Stimulated activated CD8-positive, alpha-beta memory T cell treated with anti-CD3 and anti-CD28 coated beads, Interleukin-15, amount 100 ng/mL, for 1 hour (primary cell): ENCODE measurements at regions not wholly inside any gene's neighbourhood (a gene's known extent, or its start where the extent isn't known, plus 50 kb on each side); places are given as distances from the start of the nearest gene placed in this dataset.
"Not testable (repeated sequence)": the region's sequence is repeated elsewhere in the genome, so short reads cannot be mapped to it uniquely, and the experiment has no call there.

Experiments
- DNase-seq: peaks from one replicate; pipeline ENCODE4 v3.0.0-alpha.2; 2020; ENCODE audit warnings: low read depth

DNA sequence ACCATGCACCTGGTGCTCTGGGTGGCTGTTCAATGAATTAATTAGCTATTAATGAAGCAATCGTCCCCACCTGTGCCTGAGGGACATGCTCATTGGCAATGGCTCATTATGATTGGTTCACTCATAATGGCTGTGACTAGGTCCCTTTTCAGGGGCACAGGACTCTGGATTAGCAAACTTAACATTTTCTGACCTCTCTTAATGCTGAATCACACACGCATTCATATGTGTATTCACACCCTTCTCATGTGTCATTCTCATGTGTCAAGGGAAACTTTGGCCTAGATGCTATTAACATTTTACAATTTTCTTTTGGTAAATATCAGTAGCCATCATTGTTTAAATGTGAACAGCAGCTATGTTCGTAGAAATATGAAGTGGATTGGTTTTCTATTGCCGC lies 98.9 kb upstream of the PMAIP1 start:
- no peak for DNase-seq

DNA sequence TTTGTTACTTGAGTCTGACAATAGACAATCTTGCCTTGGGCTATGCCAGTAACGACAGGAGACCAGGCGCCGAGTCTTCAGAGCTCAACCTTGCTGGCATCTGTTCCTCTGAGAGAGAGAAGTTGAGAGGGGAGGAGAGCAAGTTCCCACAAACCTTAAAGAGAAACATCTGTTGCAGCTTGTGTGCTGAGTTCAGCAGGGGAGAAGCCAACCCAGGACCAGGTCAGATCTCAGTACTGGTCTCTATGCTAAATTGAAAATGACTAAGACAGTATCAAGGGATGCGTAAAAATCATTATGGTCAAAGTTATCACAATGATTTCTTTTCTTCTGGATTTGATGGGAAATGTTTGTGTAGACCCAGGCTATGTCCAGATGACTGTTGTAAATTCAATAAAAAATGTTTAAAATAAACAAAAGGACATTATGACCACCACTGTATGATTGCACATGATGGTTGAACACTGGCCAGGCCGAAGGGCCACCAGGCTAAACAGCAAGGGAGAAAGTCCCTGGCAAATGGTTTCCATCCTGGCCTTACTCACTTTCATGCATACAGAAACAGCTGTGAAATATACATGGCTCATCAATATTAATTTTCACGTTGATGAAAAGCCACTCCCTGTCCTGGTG lies 100.3 kb upstream of the PMAIP1 start:
- DNase-seq = no peak

DNA sequence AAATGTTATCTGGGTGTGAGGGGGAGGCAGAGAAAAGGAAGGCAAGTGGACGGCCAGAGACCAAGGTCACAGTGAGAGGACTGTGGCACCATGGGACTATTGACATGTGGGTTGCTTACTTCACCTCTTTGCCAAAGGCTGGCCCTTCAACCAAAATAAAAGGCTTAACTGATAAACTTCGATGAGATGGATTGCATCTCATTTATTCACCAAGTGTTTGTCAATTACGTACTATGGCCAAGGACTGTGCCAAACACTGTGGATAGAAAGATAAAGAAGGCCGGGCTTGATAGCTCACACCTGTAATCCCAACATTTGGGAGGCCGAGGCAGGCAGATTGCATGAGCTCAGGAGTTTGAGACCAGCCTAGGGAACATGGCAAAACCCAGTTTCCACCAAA lies 98.7 kb upstream of the CCBE1 start:
- DNase-seq = no peak

DNA sequence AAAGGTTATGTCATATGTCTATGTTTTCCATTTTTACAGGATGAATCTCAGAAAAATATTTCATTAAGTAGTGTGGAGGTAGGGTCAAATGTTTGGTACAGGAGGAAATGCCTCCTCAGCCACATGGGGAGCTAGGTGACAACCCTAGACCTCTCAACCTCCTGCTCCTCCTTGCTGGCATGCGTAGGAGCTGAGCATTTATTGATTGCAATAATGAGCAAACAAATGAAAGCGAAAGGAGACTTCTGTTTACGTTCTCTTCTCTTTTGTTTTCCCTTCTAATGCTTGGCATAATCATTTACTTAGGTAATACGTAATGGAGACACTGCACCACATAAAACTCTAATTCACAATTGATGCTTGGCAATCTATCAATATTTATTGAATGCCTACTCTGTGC lies 95.1 kb upstream of the CCBE1 start:
- DNase-seq = no peak

DNA sequence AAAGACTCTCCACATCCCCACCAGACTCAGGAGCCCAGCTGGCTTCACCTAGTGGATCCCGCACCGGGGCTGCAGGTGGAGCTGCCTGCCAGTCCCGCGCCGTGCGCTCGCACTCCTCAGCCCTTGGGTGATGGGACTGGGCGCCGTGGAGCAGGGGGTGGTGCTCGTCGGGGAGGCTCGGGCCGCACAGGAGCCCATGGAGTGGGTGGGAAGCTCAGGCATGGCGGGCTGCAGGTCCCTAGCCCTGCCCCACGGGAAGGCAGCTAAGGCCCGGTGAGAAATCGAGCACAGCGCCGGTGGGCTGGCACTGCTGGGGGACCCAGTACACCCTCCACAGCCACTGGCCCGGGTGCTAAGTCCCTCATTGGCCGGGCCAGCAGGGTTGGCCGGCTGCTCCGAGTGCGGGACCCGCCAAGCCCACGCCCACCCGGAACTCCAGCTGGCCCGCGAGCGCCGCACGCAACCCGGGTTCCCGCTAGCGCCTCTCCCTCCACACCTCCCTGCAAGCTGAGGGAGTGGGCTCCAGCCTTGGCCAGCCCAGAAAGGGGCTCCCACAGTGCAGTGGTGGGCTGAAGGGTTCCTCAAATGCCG lies 93.2 kb upstream of the CCBE1 start:
- DNase-seq = not testable (repeated sequence)

DNA sequence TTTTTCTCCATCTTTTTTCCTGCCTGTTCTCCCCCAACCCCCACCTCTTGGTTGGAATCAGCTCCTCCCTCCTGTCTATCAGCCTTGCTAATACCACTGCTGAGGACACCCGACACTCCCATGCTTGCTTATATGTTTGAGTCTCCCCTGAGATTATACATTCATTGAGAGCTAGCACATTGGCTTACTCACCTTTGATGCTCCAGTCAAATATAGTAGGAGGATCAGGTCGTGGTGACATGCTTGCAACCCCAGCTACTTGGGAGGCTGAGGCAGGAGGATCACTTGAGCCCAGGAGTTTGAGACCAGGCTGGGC lies 91.5 kb upstream of the CCBE1 start:
- no peak for DNase-seq

DNA sequence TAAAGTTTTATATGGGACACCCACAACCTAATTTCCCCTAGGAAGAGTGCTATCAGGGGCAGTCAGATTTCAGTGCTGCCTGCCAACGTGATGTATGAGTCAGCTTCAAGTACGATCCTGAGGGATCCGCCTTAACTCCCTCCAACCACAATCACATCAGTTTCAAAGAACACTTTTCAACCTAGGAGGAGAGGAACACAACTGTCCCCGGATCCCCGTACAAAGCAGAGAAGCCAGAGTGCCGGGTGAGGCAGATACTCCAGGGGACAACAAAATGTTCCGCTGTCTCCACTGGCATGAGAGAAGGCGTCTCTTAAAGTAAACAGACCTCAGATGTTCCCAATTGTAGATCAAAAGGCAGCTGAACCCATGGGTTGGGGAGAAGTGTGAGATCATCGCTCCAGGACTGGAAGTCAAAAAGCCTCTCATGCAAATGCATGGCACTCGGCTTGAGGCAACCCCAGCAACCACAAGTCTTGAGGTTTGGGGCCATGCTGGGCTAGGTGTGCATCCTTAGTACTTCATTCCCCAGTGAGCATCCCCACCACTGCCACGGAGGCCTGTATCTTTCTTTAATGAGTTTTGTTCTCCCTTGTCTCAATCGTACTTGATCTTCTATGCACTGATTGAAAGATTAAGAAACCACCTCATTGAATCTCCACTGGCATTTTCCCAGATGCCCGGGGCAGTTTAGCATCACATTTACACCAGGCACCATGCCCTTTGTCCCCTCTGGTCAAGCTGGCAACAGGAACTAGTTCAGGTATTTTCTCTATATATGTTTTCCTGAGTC lies 91.0 kb upstream of the CCBE1 start:
- no peak for DNase-seq

DNA sequence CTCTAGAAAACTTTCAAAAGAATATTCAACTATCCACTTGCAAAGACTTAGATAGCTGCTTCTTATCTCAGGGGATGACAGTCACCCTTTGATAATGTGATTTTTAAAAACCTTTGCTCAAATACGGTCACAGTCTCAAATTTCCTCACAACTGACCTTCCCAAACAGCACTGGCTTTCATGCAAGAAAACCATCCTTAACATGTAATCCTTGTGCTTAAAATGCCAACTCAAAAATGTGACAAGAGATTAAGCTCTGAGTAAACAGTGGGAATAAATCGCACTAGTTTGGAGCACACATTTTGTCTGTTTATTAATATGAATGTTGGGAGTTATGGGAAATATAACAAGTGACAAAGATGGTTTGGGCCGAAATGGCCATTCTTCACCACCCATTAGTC lies 87.5 kb upstream of the CCBE1 start:
- DNase-seq = no peak

DNA sequence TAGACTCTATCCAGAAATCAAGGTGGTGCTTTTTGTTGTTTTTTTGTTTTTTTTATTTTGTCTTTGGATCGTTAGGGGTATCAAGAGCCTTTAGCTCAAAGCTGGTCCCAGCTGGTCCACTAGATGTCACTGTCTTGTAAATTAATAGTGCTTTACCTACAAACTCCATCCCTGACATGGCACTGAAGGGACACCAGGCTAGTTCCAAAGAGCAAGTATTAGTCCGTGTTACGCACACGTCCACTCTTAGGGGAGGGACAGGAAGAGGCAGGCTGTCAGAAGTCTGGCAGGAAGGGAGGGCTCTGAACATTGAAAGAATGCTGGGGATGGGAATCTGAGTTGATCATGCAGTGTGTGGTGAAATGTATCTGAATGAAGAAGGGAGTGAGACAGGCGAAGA lies 85.9 kb upstream of the CCBE1 start:
- no peak for DNase-seq

DNA sequence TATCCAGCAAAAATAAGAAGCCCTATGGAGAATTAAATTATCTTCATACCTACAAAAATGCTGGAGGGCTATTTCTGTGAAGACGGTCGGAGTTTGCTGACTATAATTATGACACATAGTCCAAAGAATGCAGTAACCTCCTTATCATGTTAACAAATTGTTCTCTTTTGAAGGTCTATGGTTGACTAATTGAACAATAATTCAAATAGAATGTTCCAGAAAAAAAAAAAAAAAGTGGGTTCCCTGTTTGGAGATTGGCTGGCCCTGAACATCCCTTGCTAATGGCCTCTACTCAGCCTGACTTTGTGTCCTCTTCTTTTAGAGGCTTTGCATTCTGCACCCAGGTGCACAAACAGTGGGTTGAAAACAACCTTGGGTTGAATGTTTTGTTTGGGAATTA lies 82.8 kb upstream of the CCBE1 start:
- DNase-seq = no peak

DNA sequence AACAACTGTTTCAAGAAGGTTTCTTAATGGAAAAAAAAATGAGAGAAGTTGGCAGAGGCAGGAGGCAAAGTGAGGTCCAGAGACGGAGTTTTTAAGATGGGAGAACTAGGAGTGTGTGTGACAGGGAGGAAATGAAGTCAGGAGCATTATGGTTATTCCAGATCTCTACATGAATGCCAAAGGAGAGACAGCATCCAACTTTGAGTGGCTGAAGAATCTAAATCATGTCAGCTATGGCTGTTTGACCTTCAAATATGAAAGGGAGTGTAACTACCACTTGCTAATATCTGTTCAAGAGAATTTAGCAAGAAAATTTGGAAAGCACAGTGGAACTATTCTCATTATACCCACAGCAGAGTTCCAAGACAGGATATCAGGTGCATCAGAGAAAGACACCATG lies 81.2 kb upstream of the CCBE1 start:
- DNase-seq = no peak

DNA sequence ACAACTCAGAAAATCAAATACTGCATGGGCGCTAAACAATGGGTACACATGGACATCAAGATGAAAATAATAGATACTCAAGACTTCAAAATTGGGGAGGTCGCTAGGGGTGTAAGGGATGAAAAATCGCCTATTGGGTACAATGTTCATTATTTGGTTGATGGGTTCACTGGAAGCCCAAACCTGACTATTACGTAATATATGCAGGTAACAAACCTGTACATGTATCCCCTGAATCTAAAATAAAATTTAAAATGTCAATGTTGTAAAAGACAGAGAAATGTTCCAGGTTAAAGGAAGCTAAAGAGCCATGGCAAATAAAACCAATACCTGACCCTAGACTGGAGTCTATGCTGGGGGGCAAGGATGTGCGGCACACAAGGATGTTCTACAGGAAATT lies 80.4 kb upstream of the CCBE1 start:
- no peak for DNase-seq

DNA sequence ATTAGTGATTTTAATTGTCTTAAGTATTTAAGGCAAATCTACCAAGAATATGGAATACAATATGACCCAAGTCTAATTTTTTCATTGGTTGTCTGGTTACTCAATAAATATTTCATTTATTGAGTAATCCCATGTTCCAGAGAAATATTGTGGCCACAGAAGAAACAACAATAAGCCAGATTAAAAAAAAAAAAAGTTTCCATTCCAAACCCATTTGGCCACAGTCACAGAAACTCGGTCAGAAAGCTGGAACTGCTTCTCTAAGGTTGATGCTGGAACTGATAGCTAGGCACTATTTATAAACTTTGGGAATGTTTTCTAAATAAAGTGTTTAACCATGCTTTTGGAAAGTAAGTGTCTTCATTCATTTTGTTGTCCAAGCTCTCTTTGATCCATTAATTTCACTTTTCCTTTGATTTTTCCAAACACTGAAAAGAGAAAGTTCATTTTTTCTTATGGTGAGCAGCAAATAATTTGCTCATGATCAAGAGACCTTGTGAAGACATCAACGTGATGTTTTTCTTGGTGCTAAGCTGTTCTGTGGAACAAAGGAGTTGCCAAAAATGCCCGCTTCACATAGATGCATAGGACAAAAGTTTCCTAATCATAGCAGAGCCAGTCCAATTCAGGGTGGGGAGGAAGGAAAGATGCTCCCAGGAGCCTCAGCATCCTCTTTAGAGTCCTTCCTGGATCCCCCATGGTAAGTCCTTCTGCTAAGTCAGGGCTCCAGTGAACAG lies 72.1 kb upstream of the CCBE1 start:
- no peak for DNase-seq

DNA sequence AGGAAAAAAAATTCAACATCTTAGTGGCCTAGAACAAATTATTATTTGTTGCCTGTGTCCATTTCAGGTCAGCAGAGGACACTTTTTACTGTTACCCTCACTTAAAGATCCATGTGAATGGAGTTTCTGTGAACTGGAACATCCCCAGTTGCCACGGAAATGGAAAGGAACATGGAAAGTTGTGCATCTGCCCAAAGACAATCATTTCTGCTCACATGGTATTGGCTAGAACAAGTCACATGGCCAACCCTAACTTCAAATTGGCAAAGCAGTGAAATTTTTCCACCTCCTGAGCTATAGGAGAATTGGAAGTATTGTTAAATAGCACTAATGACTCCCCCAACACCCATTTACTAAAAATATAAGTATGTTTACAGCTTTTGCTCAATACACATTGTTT lies 71.2 kb upstream of the CCBE1 start:
- DNase-seq = no peak

DNA sequence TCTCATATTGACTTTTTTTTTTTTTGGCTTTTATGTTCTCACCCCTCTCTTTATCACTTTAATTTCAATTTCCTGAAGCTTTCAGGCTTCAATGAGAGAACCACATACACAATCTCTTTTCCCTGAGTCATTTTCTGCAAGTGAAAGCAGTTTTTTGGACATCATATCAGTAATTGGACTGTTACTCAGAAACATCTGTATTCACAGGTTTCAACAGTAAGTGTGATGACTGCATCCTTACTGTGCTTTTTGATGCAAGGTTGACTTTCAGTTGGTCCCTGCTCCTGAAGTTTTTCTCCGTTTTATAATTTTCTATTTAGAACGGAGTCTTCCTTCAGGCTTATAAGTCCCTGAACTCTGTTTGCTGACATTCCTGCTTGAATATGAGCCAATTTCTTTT lies 70.5 kb upstream of the CCBE1 start:
- DNase-seq = no peak

DNA sequence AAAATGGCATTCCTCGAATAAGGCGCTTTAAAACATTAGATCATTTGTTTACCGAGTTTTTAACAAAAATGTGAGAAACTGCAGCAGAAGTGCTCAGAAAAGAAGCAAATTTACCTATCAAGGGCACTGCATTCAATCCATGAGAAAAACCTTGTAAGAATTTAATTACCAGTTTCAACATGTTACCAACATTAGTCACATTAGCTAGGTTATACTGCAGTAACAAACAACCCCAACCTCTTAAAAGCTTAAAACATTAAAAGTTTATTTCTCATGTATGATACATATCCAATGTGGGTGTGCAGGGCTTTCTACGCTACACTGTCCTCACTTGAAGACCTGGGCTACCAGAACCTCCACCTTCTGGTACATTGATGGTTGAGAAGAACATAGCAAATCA lies 68.1 kb upstream of the CCBE1 start:
- no peak for DNase-seq

DNA sequence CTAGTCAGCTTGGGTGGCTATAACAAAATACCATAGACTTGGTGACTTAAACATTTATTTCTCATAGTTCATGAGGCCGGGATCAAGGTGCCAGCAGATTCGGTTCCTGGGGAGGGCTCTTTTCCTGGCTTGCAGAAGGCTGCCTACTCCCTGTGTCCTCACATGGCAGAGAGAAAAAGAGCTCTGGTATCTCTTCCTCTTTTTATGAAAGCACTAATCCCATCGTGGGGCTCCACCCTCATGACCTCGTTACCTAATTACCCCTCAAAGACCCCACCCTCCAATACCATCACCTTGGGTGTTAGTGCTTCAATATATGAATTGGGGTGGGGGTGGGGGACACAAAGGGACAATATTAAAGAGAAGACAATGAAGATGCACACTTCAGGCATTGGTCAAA lies 67.1 kb upstream of the CCBE1 start:
- no peak for DNase-seq

DNA sequence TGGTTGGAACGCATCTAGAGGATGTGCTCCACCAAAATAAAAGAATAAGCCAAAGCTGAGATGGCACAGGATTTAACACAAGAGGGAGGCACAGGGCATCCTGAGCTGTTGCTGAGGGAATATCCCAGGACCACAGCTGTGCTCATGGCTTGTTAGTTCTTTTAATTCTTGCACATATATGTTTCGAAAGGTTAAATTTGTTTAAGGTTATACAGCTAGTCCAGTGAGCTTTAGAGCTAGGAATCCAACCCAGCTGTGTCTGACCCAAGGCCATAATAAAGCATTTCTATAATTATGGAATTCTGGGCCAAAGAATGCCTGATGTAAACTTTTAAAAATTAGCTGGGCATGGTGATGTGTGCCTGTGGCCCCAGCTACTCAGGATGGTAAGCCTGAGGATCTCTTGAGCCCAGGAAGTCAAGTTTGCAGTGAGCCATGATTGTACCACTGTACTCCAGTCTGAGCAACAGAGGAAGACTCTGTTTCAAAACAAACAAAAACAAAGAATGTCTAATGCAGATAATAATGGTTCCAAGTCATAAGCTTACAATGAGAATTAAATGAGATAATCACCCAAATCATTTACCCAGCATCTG lies 66.4 kb upstream of the CCBE1 start:
- DNase-seq = no peak

DNA sequence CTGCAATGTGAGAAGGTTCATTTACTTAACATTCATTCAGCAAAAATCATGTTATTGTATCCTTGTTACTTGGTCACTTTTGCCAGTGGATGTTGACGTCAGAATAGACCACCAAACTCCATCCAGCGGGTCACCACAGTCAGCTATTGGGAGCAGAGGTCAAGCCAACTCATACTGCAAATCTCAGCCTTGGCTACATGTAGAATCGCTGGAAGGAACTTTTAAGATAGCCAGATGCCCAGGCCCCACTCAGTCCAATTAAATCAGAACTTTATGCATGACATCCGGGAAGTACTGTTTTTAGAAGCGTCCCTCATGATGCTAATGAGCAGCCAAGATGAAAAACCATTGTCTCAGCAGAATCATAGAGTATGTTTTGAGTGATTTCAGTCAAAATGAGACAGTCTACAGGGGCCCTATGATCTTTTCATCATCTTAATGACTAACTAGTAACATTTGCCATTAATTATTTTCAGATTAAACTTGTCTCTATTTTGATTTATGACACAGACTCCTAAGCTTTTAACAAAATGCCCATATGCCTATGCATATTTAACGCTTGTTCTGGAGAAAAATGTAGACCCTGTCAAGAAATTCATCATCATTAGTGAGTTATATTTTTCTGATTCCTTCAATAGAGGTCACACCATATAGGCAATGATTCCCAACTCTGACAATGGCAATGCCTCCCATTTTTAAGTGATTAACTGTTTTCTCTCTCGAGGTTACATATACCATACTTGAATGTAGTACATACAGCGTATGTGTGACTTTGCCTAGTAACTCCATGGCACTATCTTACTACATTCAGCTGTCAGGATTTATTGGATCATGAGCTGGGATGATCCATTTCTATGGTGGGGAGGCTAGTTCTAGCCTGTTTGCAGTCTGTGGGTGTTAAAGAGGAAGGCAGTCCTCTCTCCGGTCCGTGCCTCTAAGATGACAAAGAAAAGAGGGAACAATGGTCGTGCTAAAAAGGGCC lies 63.7 kb upstream of the CCBE1 start:
- no peak for DNase-seq

DNA sequence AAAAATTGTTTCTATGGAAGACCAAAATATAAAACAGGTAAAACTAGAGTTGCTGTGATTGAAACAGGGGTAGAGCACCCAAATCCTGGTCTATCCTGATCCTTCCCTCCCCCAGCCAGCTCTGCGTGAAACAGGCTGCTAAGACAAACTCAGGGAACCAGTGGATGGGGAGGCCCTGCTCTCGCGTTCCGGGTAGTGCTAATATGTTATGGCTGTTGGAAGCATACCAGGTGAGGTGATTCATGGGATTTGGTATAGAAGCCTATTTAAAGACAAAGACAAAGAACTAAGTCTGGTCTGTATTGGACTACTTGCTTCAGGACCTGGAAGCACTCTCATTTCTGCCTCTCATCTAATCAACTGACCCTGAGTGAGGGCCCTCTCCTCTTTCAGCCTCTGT lies 63.0 kb upstream of the CCBE1 start:
- DNase-seq = no peak

DNA sequence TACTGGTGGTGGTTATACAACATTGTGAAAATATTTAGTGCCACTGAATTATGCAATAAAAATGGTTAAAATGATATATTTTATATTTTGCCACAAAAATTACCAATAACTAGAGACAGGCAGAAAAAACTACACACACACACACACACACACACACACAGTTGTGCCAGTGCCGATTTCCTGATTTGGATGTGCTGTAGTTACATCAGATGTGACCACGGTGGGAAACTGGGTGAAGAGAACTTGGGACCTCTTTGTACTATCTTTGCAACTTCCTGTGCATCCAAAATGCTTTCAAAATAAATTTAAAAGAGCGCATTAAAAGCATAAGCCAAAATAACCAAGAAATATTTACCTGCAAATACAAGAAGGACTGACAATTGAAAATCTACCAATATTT lies 61.6 kb upstream of the CCBE1 start:
- no peak for DNase-seq

DNA sequence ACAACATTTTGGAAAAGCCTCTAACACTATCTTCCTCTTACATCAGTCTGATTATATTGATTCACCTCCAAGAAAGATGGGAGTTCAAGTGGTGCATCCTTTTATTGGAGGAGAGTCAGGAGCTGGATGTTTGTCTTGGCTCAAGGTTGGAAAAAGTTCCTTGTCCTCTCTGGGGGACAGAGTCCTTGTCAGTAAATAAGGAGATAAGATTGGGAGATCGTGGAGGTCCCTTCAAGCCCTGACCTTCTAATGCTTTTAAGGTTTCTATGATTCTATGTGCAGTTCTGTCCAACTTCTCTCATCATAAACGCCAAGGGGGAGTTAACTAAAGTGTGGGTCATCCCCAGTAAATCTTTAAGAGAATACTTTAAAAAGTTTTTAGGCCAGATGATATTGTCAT lies 60.9 kb upstream of the CCBE1 start:
- DNase-seq = no peak
